NCI-H446 (cell line): ENCODE measurements at regions not wholly inside any gene's neighbourhood (a gene's known extent, or its start where the extent isn't known, plus 50 kb on each side); places are given as distances from the start of the nearest gene placed in this dataset.
"Not testable (repeated sequence)": the region's sequence is repeated elsewhere in the genome, so short reads cannot be mapped to it uniquely, and the experiment has no call there.

Experiments used
- DNase-seq, 2 experiments: peaks; one replicate each; lab custom pipeline; 2025; lab: John Stamatoyannopoulos, UW

- no peak for DNase-seq
Observed at GRCh38 chr6:116982401-116982800, 105.4 kb downstream of the RFX6 start.

GRCh38 chr6:116983375-116983774 lies 106.3 kb downstream of the RFX6 start:
- DNase-seq = no peak

GRCh38 chr6:116986819-116987218 lies 109.8 kb downstream of the RFX6 start:
- no peak for DNase-seq

- DNase-seq = no peak
Observed at GRCh38 chr6:116990679-116991078, 113.6 kb downstream of the RFX6 start.

GRCh38 chr6:116992546-116992945 lies 115.5 kb downstream of the RFX6 start:
- DNase-seq = peak; percentile 3 to 69

- DNase-seq = no peak
Observed at GRCh38 chr6:116994447-116994846, 117.4 kb downstream of the RFX6 start.

- no peak for DNase-seq
Observed at GRCh38 chr6:116996842-116997241, 119.8 kb downstream of the RFX6 start.

- no peak for DNase-seq
Observed at GRCh38 chr6:116997496-116997895, 120.5 kb downstream of the RFX6 start.

GRCh38 chr6:117007659-117008058 lies 130.6 kb downstream of the RFX6 start:
- DNase-seq = no peak

- no peak for DNase-seq
Observed at GRCh38 chr6:117008618-117009017, 131.6 kb downstream of the RFX6 start.

- DNase-seq = not testable (repeated sequence)
Observed at GRCh38 chr6:117014641-117015473, 137.8 kb downstream of the RFX6 start.

GRCh38 chr6:117015474-117015804 lies 138.4 kb downstream of the RFX6 start:
- not testable (repeated sequence) for DNase-seq

- DNase-seq = no peak
Observed at GRCh38 chr6:117018771-117019170, 141.7 kb downstream of the RFX6 start.

GRCh38 chr6:117022774-117023173 lies 145.7 kb downstream of the RFX6 start:
- no peak for DNase-seq

- no peak for DNase-seq
Observed at GRCh38 chr6:117025310-117025709, 148.3 kb downstream of the RFX6 start.

- no peak for DNase-seq
Observed at GRCh38 chr6:117028256-117028655, 151.2 kb downstream of the RFX6 start.

GRCh38 chr6:117034547-117034946 lies 157.5 kb downstream of the RFX6 start:
- no peak for DNase-seq

GRCh38 chr6:117034971-117035370 lies 157.9 kb downstream of the RFX6 start:
- no peak for DNase-seq

GRCh38 chr6:117050301-117050700 lies 173.3 kb downstream of the RFX6 start:
- DNase-seq = peak; percentile 16 to 74

- DNase-seq = peak in 1 of 2 experiments; percentile 55
Observed at GRCh38 chr6:117072134-117072533, 193.2 kb upstream of the VGLL2 start.

- no peak for DNase-seq
Observed at GRCh38 chr6:117072781-117073180, 192.6 kb upstream of the VGLL2 start.

GRCh38 chr6:117074672-117075071 lies 190.7 kb upstream of the VGLL2 start:
- DNase-seq = no peak

GRCh38 chr6:117075218-117075617 lies 190.1 kb upstream of the VGLL2 start:
- DNase-seq = no peak

GRCh38 chr6:117076076-117076475 lies 189.3 kb upstream of the VGLL2 start:
- no peak for DNase-seq
